Large intestine (tissue), 3 donors: ENCODE measurements at regions not wholly inside any gene's neighbourhood (a gene's known extent, or its start where the extent isn't known, plus 50 kb on each side); places are given as distances from the start of the nearest gene placed in this dataset.
"Not testable (repeated sequence)": the region's sequence is repeated elsewhere in the genome, so short reads cannot be mapped to it uniquely, and the experiment has no call there.

ENCODE experiments used
- DNase-seq, 2 donors: peaks; one replicate each; pipeline versions ENCODE4 v3.0.0 to v3.0.0-alpha.2; 2013
- H3K27ac ChIP-seq: one replicate; pipeline ENCODE4 v1.5.1; 2013; ENCODE audit warnings: low read length
- H3K27me3 ChIP-seq: 2 replicates; pipeline ENCODE4 v1.6.1; 2013; ENCODE audit warnings: low read length; ENCODE audit not compliant: control insufficient read depth, insufficient read depth
- H3K36me3 ChIP-seq: 2 replicates; pipeline ENCODE4 v1.6.1; 2013; ENCODE audit warnings: low read length; ENCODE audit not compliant: control insufficient read depth, insufficient read depth
- H3K4me1 ChIP-seq: one replicate; pipeline ENCODE4 v1.6.1; 2013; ENCODE audit warnings: low read length; ENCODE audit not compliant: control insufficient read depth, insufficient read depth
- H3K4me3 ChIP-seq: one replicate; pipeline ENCODE4 v1.5.1; 2013; ENCODE audit warnings: low read length
- H3K9me3 ChIP-seq: one replicate; pipeline ENCODE4 v1.6.1; 2013; ENCODE audit warnings: mild to moderate bottlenecking, low read depth, low read length, moderate library complexity; ENCODE audit not compliant: control insufficient read depth
- WGBS: methylation state at CpG from one replicate; pipeline ENCODE4 v1.1.5; 2013; ENCODE audit warnings: low lambda C conversion rate; ENCODE audit not compliant: insufficient coverage; 5-methylcytosine and 5-hydroxymethylcytosine counted together

DNA sequence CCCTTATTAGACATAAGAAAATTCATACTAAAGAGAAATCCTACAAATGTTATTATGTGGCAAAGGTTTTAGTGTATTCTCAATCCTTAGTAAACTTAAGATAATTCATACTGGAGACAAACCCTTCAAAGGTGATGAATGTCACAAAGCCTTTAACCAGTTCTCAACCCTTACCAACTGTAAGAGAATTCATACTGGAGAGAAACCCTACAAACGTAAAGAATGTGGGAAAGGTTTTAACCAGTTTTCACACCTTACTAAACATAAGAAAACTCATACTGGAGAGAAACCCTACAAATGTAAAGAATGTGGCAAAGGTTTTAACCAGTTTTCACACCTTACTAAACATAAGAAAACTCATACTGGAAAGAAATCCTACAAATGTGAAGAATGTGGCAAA is 93.2 kb downstream of the ZNF680 start:
- Histone ChIP-seq H3K4me3 (no peak overlapping the region), H3K36me3 (no peaks in the 10 kb centered on the region), H3K27ac (no peak overlapping the region), H3K27me3 (no peaks in the 10 kb centered on the region), H3K9me3 (no peaks in the 10 kb centered on the region), H3K4me1 (no peaks in the 10 kb centered on the region)
- WGBS, result no CpG with 5 or more reads among the region's 1 CpG
- no peak for DNase-seq

DNA sequence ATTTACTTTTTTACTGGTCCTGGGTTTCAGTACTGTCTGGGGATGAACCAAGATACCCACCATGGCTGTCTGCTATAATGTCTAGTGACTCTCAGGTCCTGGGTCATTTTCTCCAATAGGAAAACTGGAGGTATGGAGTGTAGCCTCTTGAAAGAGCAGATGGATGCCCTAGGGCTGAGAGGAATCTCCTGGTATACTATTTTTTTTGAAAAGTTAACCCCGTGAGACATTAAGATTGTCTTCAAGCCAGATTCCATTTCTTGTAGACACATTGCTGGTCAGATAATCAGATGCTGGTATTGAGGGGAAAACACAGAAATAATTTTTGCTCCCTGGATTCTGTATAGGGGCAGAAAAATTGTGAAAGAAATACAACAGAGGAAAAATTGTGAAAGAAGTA is 97.3 kb downstream of the ZNF680 start:
- no peaks in the 10 kb centered on the region for H3K4me1 ChIP-seq
- no peaks in the 10 kb centered on the region for H3K27me3 ChIP-seq
- H3K9me3 ChIP-seq, result peaks cover 8% of the 10 kb centered on the region
- no peak overlapping the region for H3K27ac ChIP-seq
- no peak overlapping the region for H3K4me3 ChIP-seq
- 100% methylated on average over 1 of the region's 1 CpG for WGBS
- DNase-seq, result no peak
- no peaks in the 10 kb centered on the region for H3K36me3 ChIP-seq

- H3K4me3 ChIP-seq, result peak overlapping the region; percentile 14
Measured at GRCh38 chr7:64463636-64464375, 99.1 kb downstream of the ZNF680 start.

GRCh38 chr7:64459858-64460257 is 103.0 kb downstream of the ZNF680 start:
- not testable (repeated sequence) for H3K9me3 ChIP-seq, H3K4me3 ChIP-seq, H3K4me1 ChIP-seq, DNase-seq, H3K27ac ChIP-seq, H3K27me3 ChIP-seq, H3K36me3 ChIP-seq
- WGBS, result no CpG with 5 or more reads among the region's 5 CpGs

More at GRCh38 chr7:64463636-64464375, 99.1 kb downstream of the ZNF680 start:
- Histone ChIP-seq H3K4me1 (no peaks in the 10 kb centered on the region), H3K27me3 (no peaks in the 10 kb centered on the region), H3K36me3 (no peaks in the 10 kb centered on the region), H3K9me3 (peaks cover 8% of the 10 kb centered on the region), H3K27ac (no peak overlapping the region)
- peak; percentile 47 to 55 for DNase-seq
- WGBS, result no CpG with 5 or more reads among the region's 38 CpGs

- H3K27me3 ChIP-seq, result no peaks in the 10 kb centered on the region
- no peak for DNase-seq
- H3K27ac ChIP-seq, result no peak overlapping the region
- no peaks in the 10 kb centered on the region for H3K36me3 ChIP-seq
- no CpG with 5 or more reads among the region's 14 CpGs for WGBS
- peaks cover 5% of the 10 kb centered on the region for H3K9me3 ChIP-seq
- H3K4me3 ChIP-seq, result no peak overlapping the region
- H3K4me1 ChIP-seq, result no peaks in the 10 kb centered on the region
Measured at GRCh38 chr7:64433590-64433989, 119.8 kb downstream of the ZNF736 start.

GRCh38 chr7:64431838-64432237 is 118.1 kb downstream of the ZNF736 start:
- no peaks in the 10 kb centered on the region for H3K4me1 ChIP-seq
- H3K27me3 ChIP-seq, result no peaks in the 10 kb centered on the region
- H3K27ac ChIP-seq, result no peak overlapping the region
- peaks cover 5% of the 10 kb centered on the region for H3K9me3 ChIP-seq
- no peaks in the 10 kb centered on the region for H3K36me3 ChIP-seq
- H3K4me3 ChIP-seq, result no peak overlapping the region
- no peak for DNase-seq
- 93% methylated on average over 3 of the region's 5 CpGs for WGBS

DNA sequence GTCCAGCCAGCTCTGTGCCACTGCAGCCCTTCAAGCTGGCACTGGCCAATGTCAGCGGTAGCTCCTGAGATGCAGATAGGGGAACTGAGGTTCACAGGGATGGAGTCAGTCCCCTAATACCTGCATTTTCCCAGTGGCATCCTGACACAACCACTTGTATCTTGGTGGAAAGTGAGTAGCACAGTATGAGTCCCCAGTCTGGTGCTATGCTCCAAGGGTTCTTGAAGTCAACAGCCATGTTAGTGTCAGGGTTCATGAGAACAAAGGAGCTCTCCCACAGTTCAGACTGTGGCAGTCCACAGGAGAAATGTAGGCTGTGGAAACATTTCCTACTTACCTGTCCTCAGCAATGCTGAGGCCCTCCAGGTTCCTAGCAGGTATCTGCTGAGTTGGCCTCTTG is 115.5 kb downstream of the ZNF736 start:
- DNase-seq, result no peak
- WGBS, result no CpG with 5 or more reads among the region's 1 CpG
- Histone ChIP-seq H3K4me1 (no peaks in the 10 kb centered on the region), H3K4me3 (no peak overlapping the region), H3K27me3 (no peaks in the 10 kb centered on the region), H3K27ac (no peak overlapping the region), H3K9me3 (no peaks in the 10 kb centered on the region), H3K36me3 (no peaks in the 10 kb centered on the region)

GRCh38 chr7:64425436-64425835 is 111.7 kb downstream of the ZNF736 start:
- H3K4me1 ChIP-seq, H3K4me3 ChIP-seq, H3K27ac ChIP-seq, DNase-seq, H3K36me3 ChIP-seq, H3K9me3 ChIP-seq, H3K27me3 ChIP-seq: not testable (repeated sequence)

DNA sequence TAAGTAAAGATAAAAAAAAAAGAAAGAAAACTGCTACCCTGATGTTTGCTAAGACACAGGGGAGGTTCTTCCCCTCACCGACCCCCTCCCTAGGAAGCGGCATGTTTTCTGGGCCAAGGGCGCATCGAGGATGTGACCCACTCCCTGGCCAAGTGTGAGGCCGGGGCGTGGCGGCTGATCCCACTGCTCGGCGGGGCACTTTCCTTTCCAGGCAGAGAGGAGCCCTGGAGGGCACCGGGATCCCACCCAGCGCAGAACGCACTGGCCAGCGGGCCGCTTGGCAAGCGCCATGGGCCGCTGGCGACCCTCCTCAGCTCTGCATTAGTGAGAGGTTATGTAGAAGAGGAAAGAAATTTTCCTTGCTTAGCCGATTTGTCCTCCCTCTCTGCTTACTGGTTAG is 93.4 kb downstream of the ZNF736 start:
- Histone ChIP-seq H3K9me3 (peaks cover 14% of the 10 kb centered on the region), H3K27ac (no peak overlapping the region), H3K4me1 (no peaks in the 10 kb centered on the region), H3K4me3 (no peak overlapping the region), H3K27me3 (no peaks in the 10 kb centered on the region), H3K36me3 (no peaks in the 10 kb centered on the region)
- no CpG with 5 or more reads among the region's 18 CpGs for WGBS
- no peak for DNase-seq
